ENCODE measurements at regions not wholly inside any gene's neighbourhood (a gene's known extent, or its start where the extent isn't known, plus 50 kb on each side); places are given as distances from the start of the nearest gene placed in this dataset.

GRCh38 chr10:43868952-43869351 lies 220.3 kb upstream of the ZNF32 start:
- ChIA-PET POLR2A (ENCODE audit: low non-redundant PET) (no interaction called here), CTCF (no interaction called here)
- no peak for TF ChIP-seq CTCF (conservative IDR thresholded peaks at IDR 0.05; ENCODE audit: low read depth)
- H3K27ac ChIP-seq = no peak overlapping the region
- DNase-seq (ENCODE audit: low spot score) = no peak

GRCh38 chr10:43867667-43868565 lies 219.2 kb upstream of the ZNF32 start:
- CTCF ChIA-PET = interaction anchor here (0.6 kb wide), 1 partner anchor 81 kb away, joined by 3 read pairs; no protein-coding TSS in a partner anchor
- peak; percentile 12 for DNase-seq (ENCODE audit: low spot score)
- H3K27ac ChIP-seq = no peak overlapping the region
- TF ChIP-seq CTCF (conservative IDR thresholded peaks at IDR 0.05; ENCODE audit: low read depth) = no peak
- POLR2A ChIA-PET (ENCODE audit: low non-redundant PET) = no interaction called here

GRCh38 chr10:43867113-43867512 lies 218.4 kb upstream of the ZNF32 start:
- no peak for TF ChIP-seq CTCF (conservative IDR thresholded peaks at IDR 0.05; ENCODE audit: low read depth)
- no peak for DNase-seq (ENCODE audit: low spot score)
- no peak overlapping the region for H3K27ac ChIP-seq
- ChIA-PET CTCF (interaction anchor here (0.6 kb wide), 2 partner anchors 11 to 32 kb away, joined by 3 to 5 read pairs; no protein-coding TSS in a partner anchor), POLR2A (ENCODE audit: low non-redundant PET) (no interaction called here)

GRCh38 chr10:43866712-43867111 lies 218.0 kb upstream of the ZNF32 start:
- no peak overlapping the region for H3K27ac ChIP-seq
- CTCF ChIA-PET = interaction anchor here (0.6 kb wide), 2 partner anchors 11 to 31 kb away, joined by 3 to 5 read pairs; no protein-coding TSS in a partner anchor
- TF ChIP-seq CTCF (conservative IDR thresholded peaks at IDR 0.05; ENCODE audit: low read depth) = no peak
- DNase-seq (ENCODE audit: low spot score) = no peak
- POLR2A ChIA-PET (ENCODE audit: low non-redundant PET) = no interaction called here

GRCh38 chr10:43865265-43866135 lies 216.8 kb upstream of the ZNF32 start:
- no peak for DNase-seq (ENCODE audit: low spot score)
- POLR2A ChIA-PET (ENCODE audit: low non-redundant PET) = no interaction called here
- no peak for TF ChIP-seq CTCF (conservative IDR thresholded peaks at IDR 0.05; ENCODE audit: low read depth)
- H3K27ac ChIP-seq = no peak overlapping the region
- CTCF ChIA-PET = no interaction called here

- no peak for TF ChIP-seq CTCF (conservative IDR thresholded peaks at IDR 0.05; ENCODE audit: low read depth)
- no peak for DNase-seq (ENCODE audit: low spot score)
- CTCF ChIA-PET = no interaction called here
- no peak overlapping the region for H3K27ac ChIP-seq
- POLR2A ChIA-PET (ENCODE audit: low non-redundant PET) = no interaction called here
Observed at GRCh38 chr10:43864656-43865055, 216.0 kb upstream of the ZNF32 start.
